NT2/D1 (cell line): ENCODE measurements at regions not wholly inside any gene's neighbourhood (a gene's known extent, or its start where the extent isn't known, plus 50 kb on each side); places are given as distances from the start of the nearest gene placed in this dataset.

Experiments used
- DNase-seq: peaks from one replicate; pipeline ENCODE4 v3.0.0-alpha.2; 2011; ENCODE audit warnings: low read depth, low spot score
- H3K27me3 ChIP-seq: 2 replicates; pipeline ENCODE4 v1.6.0; 2011; ENCODE audit warnings: mild to moderate bottlenecking; ENCODE audit not compliant: insufficient read length, insufficient read depth
- H3K36me3 ChIP-seq: 2 replicates; pipeline ENCODE4 v1.6.1; 2011; ENCODE audit warnings: mild to moderate bottlenecking, low read length, mixed read lengths; ENCODE audit not compliant: insufficient read depth, insufficient read length
- H3K4me1 ChIP-seq: 2 replicates; pipeline ENCODE4 v1.5.1; 2011; ENCODE audit not compliant: insufficient read depth, insufficient read length
- H3K4me3 ChIP-seq: 2 replicates; pipeline ENCODE4 v1.5.1; 2011; ENCODE audit warnings: low read depth; ENCODE audit not compliant: insufficient read length
- H3K9ac ChIP-seq: 2 replicates; pipeline ENCODE4 v1.6.0; 2011; ENCODE audit warnings: low read depth; ENCODE audit not compliant: insufficient read length
- H3K9me3 ChIP-seq: 2 replicates; pipeline ENCODE4 v1.5.1; 2011; ENCODE audit warnings: mild to moderate bottlenecking, low read length; ENCODE audit not compliant: insufficient read depth
- SUZ12 ChIP-seq: IDR thresholded peaks from 2 replicates; pipeline ENCODE4 v1.6.1; 2011; ENCODE audit not compliant: insufficient read length, insufficient read depth; ENCODE audit errors: extremely low read depth
- YY1 ChIP-seq: IDR thresholded peaks from 2 replicates; pipeline ENCODE4 v1.6.1; 2011; ENCODE audit not compliant: insufficient read length, insufficient read depth
- ZNF274 ChIP-seq: IDR thresholded peaks from 2 replicates; pipeline ENCODE4 v1.6.1; 2011; ENCODE audit warnings: mild to moderate bottlenecking, low read depth, low read length

DNA sequence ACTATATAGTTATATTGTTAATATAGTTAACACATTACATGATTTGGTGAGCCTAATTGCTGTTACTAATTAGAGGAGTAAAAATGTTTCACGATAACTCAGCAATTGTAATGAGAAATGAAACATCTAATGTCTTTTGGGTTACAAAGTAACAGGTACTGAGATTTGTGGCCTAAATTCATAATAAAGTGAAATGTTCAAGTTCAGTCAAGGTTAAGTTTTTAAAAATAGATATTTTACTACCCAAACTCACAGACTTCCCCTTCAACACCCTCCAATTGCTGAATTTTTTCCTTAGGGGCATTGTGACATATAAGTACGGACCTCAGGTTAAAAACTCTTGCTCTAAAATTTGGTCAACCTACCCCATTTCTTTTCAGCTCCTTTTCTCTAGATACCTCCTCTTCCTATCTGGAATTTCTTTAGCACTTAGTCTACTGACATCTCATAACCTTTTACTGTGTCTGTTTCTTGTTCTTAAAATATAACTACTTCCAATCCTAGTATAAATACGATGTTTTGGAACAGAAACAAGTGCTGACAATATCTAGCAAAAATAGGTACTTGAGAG, 112.3 kb upstream of the PRSS16 start:
- H3K4me3 ChIP-seq, result no peak overlapping the region
- DNase-seq, result no peak
- H3K9ac ChIP-seq, result peak overlapping the region; percentile 67
- TF ChIP-seq ZNF274, result no peak
- no peak for TF ChIP-seq SUZ12
- TF ChIP-seq YY1, result no peak
- H3K9me3 ChIP-seq, result no peaks in the 10 kb centered on the region
- no peaks in the 10 kb centered on the region for H3K27me3 ChIP-seq
- H3K36me3 ChIP-seq, result no peaks in the 10 kb centered on the region
- no peaks in the 10 kb centered on the region for H3K4me1 ChIP-seq

DNA sequence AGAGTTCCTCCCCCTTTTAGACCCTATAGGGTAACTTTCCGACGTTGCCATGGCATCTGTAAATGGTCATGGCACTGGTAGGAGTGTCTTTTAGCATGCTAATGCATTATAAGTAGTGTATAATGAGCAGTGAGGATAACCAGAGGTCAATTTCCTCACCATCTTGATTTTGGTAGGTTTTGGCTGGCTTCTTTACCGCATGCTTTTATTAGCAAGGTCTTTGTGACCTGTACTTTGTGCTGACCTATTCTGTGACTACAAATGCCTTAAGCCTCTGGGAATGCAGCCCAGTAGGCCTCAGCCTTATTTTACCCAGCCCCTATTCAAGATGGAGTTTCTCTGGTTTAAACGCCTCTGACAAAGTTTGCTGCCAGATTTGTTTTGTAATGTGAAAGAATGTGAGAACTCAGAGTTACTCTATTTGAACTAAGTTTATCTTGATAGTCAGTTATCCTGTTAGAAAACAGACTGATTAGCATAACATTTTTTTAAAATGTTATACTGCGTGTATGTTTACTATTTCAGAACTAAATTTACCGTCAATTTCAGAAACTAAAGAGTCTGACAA, 111.3 kb upstream of the PRSS16 start:
- Histone ChIP-seq H3K4me3 (no peak overlapping the region), H3K9me3 (no peaks in the 10 kb centered on the region), H3K9ac (no peak overlapping the region), H3K36me3 (no peaks in the 10 kb centered on the region), H3K4me1 (no peaks in the 10 kb centered on the region), H3K27me3 (no peaks in the 10 kb centered on the region)
- no peak for TF ChIP-seq SUZ12
- TF ChIP-seq YY1, result no peak
- TF ChIP-seq ZNF274, result no peak
- no peak for DNase-seq

DNA sequence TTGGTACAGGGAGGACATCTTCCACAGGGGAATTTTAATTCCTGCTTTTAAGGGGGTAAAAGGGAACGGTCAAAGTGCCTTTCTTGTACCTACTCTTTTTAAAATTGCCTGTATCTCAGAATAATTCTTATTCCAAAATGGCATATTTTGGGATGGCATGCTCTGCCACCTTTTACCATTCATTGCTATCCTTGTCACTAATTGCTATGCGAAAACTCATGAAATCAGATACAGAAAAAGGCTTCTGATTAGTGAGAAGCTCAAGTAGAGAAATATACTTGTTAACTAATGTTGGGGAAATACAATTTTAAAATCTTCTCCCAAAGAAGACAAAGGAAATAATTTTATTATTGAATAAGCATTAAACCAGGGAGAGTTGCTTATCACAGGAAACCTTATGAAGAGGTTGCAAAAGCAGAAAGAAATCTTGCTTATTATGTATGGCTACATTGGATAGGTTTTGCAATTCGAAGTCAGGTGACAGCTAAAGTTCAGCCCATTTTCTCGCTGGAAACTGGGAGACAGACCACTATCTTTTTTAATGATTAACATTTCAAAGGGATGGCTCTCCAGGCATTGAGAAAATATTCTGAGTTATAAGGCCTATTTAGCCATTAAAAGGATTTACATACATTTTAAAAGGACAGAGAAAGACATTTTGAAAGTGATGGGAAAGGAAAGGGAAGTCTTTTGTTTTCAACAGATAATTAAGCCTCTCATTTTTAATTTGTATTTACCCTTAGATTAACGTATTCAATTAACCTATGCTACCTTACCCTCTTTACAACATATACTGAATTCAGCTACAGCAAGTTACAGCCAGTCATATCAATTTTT, 110.3 kb upstream of the PRSS16 start:
- Histone ChIP-seq H3K4me1 (no peaks in the 10 kb centered on the region), H3K9me3 (no peaks in the 10 kb centered on the region), H3K36me3 (peaks cover 2% of the 10 kb centered on the region), H3K27me3 (no peaks in the 10 kb centered on the region), H3K9ac (no peak overlapping the region), H3K4me3 (no peak overlapping the region)
- TF ChIP-seq YY1 (no peak), SUZ12 (no peak), ZNF274 (no peak)
- no peak for DNase-seq

DNA sequence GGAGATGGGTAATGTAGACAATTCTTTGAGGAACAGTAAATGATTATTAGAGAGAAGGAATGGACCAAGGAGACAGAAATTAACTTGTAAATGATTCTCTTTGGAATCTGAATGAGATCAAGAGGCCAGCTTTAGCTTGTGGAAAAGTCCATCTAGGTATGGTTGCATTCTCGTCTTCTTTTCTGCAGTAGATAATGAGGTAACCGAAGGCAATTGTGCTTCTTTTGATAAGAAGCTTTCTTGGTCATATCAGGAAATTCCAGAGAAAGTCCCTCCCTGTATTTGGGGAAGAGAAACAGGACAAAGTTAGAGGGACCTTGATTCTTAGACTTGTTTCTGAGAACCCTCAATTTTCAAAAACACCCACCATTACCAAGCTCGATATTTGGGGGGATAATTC, 109.1 kb upstream of the PRSS16 start:
- H3K9ac ChIP-seq, result no peak overlapping the region
- H3K27me3 ChIP-seq, result no peaks in the 10 kb centered on the region
- no peak for TF ChIP-seq SUZ12
- no peak for TF ChIP-seq ZNF274
- no peak for TF ChIP-seq YY1
- no peaks in the 10 kb centered on the region for H3K4me1 ChIP-seq
- peaks cover 7% of the 10 kb centered on the region for H3K36me3 ChIP-seq
- H3K4me3 ChIP-seq, result no peak overlapping the region
- DNase-seq, result no peak
- H3K9me3 ChIP-seq, result no peaks in the 10 kb centered on the region

DNA sequence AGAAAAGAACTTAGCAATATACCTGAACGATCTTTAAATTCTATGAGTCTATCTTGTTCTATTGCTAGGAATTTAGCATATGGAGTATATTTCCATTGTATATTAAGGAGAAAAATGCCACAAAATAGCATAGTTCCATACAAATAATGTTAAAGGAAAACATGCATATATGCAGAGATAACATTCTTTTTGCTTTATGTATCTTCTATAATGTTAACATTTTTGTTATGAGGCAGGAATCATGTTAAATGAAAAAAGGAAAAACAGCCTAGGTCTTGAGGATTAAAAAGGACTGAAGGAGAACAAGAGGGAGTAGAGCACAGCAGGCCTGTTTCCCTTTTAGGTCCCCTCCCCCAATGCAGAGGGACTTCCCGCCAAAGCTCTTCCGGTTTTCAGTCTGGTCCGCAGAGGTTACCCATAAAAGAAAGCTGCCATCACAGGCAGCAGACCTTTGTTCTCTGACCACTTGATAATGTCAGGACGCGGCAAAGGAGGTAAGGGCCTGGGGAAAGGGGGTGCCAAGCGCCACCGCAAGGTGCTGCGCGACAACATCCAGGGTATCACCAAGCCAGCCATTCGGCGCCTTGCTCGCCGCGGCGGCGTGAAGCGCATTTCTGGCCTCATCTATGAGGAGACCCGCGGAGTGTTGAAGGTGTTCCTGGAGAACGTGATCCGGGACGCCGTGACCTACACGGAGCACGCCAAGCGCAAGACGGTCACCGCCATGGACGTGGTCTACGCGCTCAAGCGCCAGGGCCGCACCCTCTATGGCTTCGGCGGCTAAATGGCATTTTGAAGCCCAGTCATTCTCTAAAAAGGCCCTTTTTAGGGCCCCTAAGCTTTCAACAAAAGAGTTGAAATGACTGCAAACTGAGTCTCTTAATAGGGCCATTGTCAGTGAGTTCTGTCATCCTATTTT, 108.4 kb upstream of the PRSS16 start:
- no peaks in the 10 kb centered on the region for H3K27me3 ChIP-seq
- no peaks in the 10 kb centered on the region for H3K9me3 ChIP-seq
- peak; percentile 84 for DNase-seq
- H3K4me3 ChIP-seq, result peak overlapping the region; percentile 75
- H3K4me1 ChIP-seq, result no peaks in the 10 kb centered on the region
- TF ChIP-seq SUZ12, result no peak
- TF ChIP-seq ZNF274, result no peak
- no peak for TF ChIP-seq YY1
- peaks cover 10% of the 10 kb centered on the region for H3K36me3 ChIP-seq
- H3K9ac ChIP-seq, result peak overlapping the region; percentile 82

DNA sequence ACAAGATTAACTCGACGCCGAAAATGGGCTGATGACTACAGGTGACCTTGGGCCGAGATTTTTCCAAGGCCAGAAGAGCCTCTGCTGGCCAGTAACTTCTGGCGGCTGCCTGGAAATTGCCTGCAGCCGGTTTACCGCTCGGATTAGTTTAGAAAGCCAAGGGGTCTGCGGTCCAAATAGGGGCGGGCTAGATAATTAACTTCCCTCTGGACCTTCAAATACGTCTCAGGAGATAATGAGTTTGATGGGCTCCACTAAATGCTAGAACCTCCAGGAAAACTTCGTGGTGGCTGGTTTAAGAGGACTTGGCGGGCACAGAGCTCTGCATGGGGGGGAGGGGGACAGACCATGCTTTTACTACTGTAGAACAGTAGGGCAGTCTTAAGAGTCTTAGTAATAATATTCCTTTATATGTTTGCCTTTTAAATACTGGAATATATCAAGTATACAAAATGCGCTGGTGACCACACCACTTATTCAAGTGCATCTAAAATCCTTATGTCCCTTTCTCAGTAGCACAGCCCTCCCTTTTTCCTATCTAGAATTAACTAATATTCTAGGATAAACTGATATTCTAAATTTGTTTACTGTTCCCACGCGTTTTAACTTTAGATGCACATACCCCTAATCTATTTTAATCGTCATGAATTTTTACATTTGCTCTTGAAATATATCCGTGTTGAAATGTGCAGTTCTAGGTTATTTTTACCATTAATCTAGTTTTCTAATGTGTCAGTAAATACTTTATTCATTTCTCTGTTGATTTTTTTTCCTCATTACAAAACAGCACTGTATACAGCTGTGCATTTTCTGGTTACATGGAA, 107.5 kb upstream of the PRSS16 start:
- H3K9me3 ChIP-seq, result no peaks in the 10 kb centered on the region
- TF ChIP-seq YY1, result no peak
- TF ChIP-seq ZNF274, result no peak
- TF ChIP-seq SUZ12, result no peak
- no peaks in the 10 kb centered on the region for H3K4me1 ChIP-seq
- DNase-seq, result no peak
- H3K27me3 ChIP-seq, result no peaks in the 10 kb centered on the region
- H3K36me3 ChIP-seq, result peaks cover 11% of the 10 kb centered on the region
- H3K9ac ChIP-seq, result peak overlapping the region; percentile 82
- peak overlapping the region; percentile 75 for H3K4me3 ChIP-seq
